NCI-H82 treated with DMSO at 0.1 percent for 48 hours (cell line): ENCODE measurements at regions not wholly inside any gene's neighbourhood (a gene's known extent, or its start where the extent isn't known, plus 50 kb on each side); places are given as distances from the start of the nearest gene placed in this dataset.

ENCODE experiments used
- DNase-seq: peaks from one replicate; lab custom pipeline; 2025; ENCODE audit not compliant: unreplicated experiment; lab: John Stamatoyannopoulos, UW

- no peak for DNase-seq
Measured at GRCh38 chr11:69968396-69969347, 109.4 kb upstream of the ANO1 start.

GRCh38 chr11:69969890-69970784 is 108.0 kb upstream of the ANO1 start:
- no peak for DNase-seq

- no peak for DNase-seq
Measured at GRCh38 chr11:69970785-69971535, 107.2 kb upstream of the ANO1 start.

GRCh38 chr11:69971741-69972140 is 106.4 kb upstream of the ANO1 start:
- no peak for DNase-seq

GRCh38 chr11:69972351-69972802 is 105.7 kb upstream of the ANO1 start:
- no peak for DNase-seq

- DNase-seq: no peak
Measured at GRCh38 chr11:69974528-69974927, 103.6 kb upstream of the ANO1 start.

GRCh38 chr11:69975822-69976221 is 102.3 kb upstream of the ANO1 start:
- no peak for DNase-seq

GRCh38 chr11:69976794-69977193 is 101.3 kb upstream of the ANO1 start:
- DNase-seq: no peak

GRCh38 chr11:69977951-69978350 is 100.2 kb upstream of the ANO1 start:
- no peak for DNase-seq

- DNase-seq: no peak
Measured at GRCh38 chr11:69978841-69979614, 99.1 kb upstream of the ANO1 start.

GRCh38 chr11:69979632-69980031 is 98.5 kb upstream of the ANO1 start:
- no peak for DNase-seq

- DNase-seq: no peak
Measured at GRCh38 chr11:69981119-69981784, 96.9 kb upstream of the ANO1 start.

GRCh38 chr11:69982690-69983570 is 95.2 kb upstream of the ANO1 start:
- DNase-seq: no peak

- no peak for DNase-seq
Measured at GRCh38 chr11:69983571-69983877, 94.6 kb upstream of the ANO1 start.

GRCh38 chr11:69983897-69984438 is 94.1 kb upstream of the ANO1 start:
- DNase-seq: no peak

GRCh38 chr11:69984457-69985261 is 93.5 kb upstream of the ANO1 start:
- DNase-seq: no peak

- DNase-seq: no peak
Measured at GRCh38 chr11:69985331-69985640, 92.8 kb upstream of the ANO1 start.
